HG02610 (cell line): ENCODE measurements at regions not wholly inside any gene's neighbourhood (a gene's known extent, or its start where the extent isn't known, plus 50 kb on each side); places are given as distances from the start of the nearest gene placed in this dataset.
"Not testable (repeated sequence)": the region's sequence is repeated elsewhere in the genome, so short reads cannot be mapped to it uniquely, and the experiment has no call there.

Experiments used
- ATAC-seq: cut with Tn5 transposase; IDR thresholded peaks from one replicate; pipeline ENCODE4 v1.9.1; 2021; ENCODE audit warnings: mild to moderate bottlenecking, moderate library complexity; ENCODE audit not compliant: unreplicated experiment

DNA sequence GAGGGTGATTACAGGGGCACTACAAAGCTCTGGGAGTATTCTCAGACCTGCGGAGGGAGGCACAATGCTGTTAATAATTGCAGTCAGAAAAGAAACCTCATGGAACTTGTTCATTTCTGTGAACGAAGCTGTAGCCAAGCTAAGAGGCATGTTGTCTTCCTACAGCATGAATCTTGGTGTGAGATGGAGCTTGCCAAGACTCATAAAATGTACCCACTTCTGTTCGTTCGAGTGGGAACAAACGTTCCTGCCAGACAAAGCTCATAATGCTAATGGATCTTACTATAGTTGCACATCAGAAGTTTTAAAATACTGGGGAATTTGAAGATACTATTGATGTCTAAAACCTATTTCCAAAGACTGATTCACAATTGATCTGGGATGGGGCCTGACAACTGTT is 489.1 kb downstream of the ZEB2 start:
- ATAC-seq, result no peak

DNA sequence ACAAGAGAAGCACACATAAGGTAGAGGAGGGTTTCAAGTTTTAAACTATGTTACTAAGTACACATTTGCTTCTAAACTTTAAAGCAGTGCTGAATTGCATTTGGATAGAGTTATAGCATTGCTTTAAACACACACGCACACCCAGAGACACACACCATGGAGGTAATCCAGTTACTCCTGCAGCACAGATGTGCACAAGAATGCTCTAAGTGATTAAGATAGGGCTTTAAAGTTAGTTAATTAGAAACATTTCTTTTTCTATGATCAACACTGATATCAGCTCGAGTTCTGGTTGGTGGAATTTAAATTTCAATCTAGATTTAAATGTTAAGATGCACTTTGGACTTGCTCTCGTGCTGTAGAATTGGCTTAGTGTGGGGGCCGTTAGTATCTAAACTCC is 492.3 kb downstream of the ZEB2 start:
- ATAC-seq, result no peak

GRCh38 chr2:144026753-144027152 is 493.2 kb downstream of the ZEB2 start:
- no peak for ATAC-seq

DNA sequence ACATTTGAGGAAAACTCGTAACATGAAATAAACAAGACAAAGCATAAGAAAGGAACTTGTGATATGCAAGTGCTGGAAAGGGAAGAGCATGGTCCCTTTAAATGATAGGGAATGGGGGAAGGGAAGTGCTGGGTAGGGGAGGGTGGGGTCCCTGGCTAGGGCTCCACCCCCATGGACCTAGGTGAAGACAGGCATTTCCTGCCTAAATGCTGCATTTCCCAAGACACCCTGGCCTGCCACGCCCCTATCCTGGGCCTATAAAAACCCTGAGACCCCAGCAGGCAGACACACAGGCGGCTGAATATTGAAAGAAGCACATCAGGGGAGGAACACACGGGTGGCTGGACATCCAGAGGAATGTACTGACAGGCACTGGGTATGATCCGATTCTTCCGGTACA is 499.9 kb downstream of the ZEB2 start:
- ATAC-seq, result no peak

GRCh38 chr2:144015655-144016245 is 504.2 kb downstream of the ZEB2 start:
- ATAC-seq, result no peak

GRCh38 chr2:144015036-144015435 is 504.9 kb downstream of the ZEB2 start:
- ATAC-seq, result no peak

DNA sequence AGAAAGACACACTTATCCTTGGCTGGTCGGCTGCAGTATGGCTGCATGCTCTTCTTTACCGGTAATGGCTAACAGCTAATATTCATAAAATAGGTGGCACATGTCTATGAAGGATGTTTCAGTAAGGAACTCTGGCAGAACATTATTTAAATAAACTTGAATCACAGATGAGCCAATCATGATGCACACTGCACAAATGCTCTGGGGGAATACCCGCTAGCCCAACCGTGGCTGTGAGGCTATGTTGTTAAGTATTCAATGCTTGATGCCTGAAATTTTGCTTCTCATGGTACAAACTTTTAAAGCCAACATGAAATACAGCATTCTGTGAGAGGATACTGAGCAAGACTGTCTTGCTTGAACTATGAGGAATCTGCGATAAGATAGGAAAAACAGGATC is 505.8 kb downstream of the ZEB2 start:
- no peak for ATAC-seq

GRCh38 chr2:144012304-144012703 is 507.6 kb downstream of the ZEB2 start:
- no peak for ATAC-seq

DNA sequence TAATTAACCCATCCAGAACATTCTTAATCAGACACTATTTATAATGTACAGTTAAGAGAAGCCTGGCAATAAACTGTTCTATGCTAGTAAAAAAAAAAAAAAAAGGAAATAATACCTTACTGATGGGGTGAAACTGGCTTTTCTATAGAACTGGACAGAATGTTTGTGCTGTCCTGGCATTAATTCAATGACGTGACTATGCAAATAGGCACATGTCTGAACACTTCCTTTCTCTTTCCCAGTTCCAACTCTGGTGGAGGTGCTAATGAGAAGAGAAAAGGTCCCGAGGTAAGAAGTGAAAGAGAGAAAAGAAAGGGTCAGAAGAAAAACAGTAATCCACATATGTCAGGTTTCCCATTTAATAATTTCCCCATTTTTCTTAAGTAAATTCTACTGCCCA is 508.4 kb downstream of the ZEB2 start:
- no peak for ATAC-seq

DNA sequence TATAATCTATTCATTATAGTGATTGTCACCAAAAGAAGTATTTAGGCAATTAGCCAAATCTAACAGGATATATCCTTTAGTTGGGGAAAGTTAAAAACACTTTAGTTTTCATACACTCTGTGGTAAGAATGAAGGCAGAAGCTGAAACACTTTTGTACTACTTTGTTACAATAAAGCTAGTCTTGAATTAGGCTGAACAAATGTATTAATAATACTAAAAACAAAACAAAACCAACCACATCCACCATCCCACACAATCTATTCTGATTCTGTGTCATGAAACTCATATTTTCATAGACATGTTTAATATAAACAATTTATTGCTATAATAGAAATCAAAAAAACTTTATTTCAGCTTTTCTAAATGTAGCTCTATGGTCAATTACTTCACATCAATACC is 508.8 kb downstream of the ZEB2 start:
- no peak for ATAC-seq

DNA sequence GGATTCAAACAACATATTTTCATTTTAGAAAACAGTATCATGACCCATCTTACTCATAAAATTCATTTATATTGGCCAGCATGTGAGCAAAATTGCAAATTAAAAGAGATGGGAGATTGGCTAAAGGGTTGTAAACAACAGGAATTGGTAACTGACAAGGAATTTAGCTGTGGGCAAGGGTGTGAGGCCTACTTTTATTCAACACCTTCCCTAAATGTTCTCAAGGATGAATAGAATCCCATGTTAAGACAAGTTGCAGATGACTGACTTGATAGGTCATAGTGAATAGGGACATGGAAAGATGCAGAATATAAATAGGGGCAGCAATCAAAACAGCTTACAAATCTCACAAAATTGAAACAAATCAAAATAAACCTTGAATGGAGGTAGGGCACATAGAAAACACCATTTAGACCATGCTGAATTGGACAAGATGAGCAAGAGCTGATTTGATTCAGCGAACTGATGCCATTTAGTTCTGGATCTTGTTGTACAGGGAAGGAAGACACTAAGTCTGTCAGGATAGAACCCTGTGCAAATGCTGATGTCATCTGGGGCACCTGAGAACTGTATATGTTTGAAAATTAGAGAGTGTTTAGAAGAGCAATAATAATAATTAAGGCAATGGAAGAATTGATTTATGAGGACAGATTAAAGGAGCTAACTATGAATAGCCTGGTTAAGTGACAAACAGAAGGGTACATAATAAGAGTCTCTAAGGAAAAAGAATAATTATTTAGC is 509.7 kb downstream of the ZEB2 start:
- no peak for ATAC-seq

GRCh38 chr2:144006139-144006538 is 513.8 kb downstream of the ZEB2 start:
- ATAC-seq, result no peak

DNA sequence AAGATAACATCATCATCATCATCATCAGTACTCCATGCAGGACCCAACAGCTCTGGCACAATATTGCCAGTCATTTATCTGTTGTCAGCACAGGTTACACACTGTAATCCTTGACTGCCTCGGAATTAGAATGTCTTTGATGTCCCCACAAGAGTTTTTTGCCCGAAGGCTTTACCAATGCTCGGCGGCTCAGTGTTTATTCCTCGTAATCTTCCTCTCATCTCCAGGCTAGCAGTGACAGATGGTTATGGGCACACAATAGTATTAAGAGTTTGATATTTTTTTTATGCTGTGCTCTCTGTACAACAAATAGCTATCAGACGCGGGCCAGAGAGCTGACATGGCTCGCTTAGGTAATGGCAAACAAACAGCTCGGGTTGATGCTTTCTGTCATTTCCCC is 515.2 kb downstream of the ZEB2 start:
- ATAC-seq, result no peak

DNA sequence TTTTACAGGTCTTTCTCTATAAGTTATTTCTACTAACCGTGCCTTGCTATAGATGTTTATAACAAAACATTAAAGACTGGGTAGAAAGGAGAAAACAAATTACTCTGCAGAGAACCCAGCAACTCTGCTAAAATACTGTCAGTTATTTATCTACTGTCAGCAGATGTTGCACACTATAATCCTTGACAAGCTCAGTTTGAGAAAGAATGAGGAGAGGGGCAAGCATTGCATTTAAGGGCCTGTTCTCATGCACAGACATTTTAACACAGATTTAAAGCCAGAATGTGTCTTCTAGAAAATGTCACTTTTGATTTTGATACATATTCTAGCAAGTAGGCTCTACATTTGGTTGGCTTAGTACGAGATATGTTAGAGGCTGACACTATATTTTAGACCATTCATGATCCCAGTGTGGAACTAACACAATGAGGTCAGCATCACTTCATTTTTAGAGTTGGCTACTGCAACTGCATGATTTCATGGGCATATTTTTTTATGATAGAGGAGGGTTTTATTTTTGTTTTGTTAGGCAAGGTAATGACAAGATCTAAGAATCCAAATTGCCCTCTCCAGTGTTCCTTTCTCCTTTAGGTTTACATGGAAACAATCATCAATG is 516.4 kb downstream of the ZEB2 start:
- no peak for ATAC-seq

DNA sequence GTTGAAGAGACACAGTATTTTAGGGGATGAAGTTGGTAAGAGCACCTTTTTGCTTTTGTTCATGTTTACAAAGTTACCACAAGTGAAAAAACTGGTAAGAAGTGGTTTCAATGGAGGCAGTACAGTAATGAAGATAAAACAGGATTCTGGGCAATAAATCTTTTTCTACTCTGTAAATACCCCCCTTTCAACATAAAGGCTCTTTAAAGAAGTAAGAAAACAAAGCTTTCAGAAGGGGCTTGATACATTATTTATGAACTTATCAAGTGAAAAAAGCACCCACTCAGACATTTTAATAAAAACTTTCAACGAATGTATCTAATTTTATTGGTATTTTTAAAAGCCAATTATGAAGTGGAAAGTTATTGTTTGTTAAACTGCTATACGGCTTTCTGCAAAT is 522.9 kb downstream of the ZEB2 start:
- no peak for ATAC-seq

- ATAC-seq, result no peak
Observed at GRCh38 chr2:143994961-143995360, 525.0 kb downstream of the ZEB2 start.

DNA sequence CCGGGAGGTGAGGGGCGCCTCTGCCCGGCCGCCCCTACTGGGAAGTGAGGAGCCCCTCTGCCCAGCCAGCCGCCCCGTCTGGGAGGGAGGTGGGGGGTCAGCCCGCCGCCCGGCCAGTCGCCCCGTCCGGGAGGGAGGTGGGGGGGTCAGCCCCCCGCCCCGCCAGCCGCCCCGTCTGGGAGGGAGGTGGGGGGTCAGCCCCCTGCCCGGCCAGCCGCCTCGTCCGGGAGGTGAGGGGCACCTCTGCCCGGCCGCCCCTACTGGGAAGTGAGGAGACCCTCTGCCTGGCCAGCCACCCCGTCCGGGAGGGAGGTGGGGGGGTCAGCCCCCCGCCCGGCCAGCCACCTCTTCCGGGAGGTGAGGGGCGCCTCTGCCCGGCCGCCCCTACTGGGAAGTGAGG is 528.3 kb downstream of the ZEB2 start:
- not testable (repeated sequence) for ATAC-seq

- ATAC-seq, result no peak
Observed at GRCh38 chr2:143988082-143988481, 531.8 kb downstream of the ZEB2 start.

DNA sequence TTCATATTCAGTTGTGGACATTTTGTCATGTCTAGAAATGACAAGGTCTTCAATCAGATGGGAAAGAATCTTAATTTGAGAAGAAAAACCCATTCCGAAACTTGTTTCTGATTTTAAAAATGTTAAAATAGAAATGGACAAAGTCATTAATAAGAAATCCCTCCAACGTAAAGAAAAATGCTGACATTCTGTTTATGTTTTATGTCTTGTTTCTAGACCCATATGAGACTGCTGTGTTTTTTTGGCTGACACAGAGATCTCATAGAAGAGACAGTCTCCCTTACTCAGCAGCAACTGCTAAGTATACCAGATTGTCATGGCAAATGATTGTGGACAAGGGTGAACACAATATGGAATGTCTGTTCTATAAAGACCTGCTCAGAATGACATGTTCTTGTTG is 538.5 kb downstream of the ZEB2 start:
- no peak for ATAC-seq

GRCh38 chr2:143977356-143977755 is 542.6 kb downstream of the ZEB2 start:
- no peak for ATAC-seq

DNA sequence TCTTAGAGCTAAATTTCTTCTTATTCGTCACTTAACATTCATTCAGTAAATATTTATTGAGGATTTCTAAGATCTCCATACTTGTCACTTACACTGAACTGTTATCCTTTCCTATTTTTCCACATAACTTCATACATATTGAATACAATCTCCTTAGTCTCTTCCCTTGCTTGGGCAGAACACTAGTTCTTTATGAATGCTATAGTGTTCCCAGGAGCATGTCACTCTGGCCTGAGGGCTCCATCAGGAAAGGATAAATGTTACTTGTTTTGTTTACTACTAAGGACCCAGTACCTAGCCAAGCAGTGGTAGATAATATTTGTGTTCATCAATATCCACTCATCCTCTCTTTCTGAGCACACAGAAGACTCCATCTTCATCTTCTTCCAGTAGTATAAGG is 544.7 kb downstream of the ZEB2 start:
- no peak for ATAC-seq

GRCh38 chr2:143974262-143974661 is 545.7 kb downstream of the ZEB2 start:
- ATAC-seq, result no peak
